GM23248 (cell line): ENCODE measurements at regions not wholly inside any gene's neighbourhood (a gene's known extent, or its start where the extent isn't known, plus 50 kb on each side); places are given as distances from the start of the nearest gene placed in this dataset.

ENCODE experiments used
- EZH2 ChIP-seq: fragments of 200-600 bp; sonication (generic); IDR thresholded peaks from 2 replicates; pipeline ENCODE4 v1.6.1; 2018; ENCODE audit warnings: antibody characterized with exemption, mild to moderate bottlenecking; ENCODE audit not compliant: insufficient read depth, poor library complexity, severe bottlenecking
- EZH2phosphoT487 ChIP-seq: fragments of 200-600 bp; sonication (generic); IDR thresholded peaks from 2 replicates; pipeline ENCODE4 v1.6.1; 2018; ENCODE audit warnings: antibody characterized with exemption, moderate library complexity, mild to moderate bottlenecking, low read depth; ENCODE audit not compliant: insufficient read depth

DNA sequence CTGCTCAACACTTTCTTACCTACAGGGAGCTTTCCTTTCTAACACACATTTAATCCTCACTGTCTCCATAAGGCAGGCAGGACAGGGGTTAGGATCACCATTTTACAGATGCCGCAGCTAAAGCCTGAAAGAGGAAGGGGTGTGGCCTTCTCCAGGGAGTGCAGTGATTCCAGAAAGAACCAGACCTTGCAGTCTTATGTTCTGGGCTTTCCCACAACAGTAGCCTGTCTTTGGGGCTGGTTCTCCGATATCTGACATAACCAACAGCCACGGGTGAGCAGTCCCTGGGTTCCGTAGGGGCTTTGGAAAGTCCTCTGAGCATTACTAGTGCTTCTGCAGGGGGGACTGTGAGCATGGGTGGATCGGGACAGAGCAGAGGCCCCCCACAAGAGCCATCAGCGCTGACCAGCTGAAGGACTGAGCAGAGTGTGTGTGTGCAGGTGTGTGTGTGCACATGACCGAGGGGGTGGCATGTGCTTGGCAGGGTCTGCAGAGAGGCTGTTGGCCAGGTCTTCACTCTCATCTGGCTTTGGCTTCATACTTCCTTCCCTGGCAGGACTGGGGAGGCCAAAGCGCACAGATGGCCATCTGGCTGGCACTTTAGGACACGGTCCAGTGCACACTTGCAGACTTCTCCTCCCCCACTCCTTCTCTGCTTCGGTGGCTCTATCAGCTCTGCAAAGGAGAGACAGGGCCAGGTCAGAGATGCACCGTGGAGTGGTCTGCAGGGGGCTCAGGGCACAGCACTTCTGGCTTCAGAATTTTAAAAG, 400.3 kb downstream of the RPS24 start:
- no peak for TF ChIP-seq EZH2phosphoT487
- TF ChIP-seq EZH2: no peak
